Erythroblast (primary cell): ENCODE measurements at regions not wholly inside any gene's neighbourhood (a gene's known extent, or its start where the extent isn't known, plus 50 kb on each side); places are given as distances from the start of the nearest gene placed in this dataset.

ENCODE experiments used
- GATA1 ChIP-seq: IDR thresholded peaks from 2 replicates; pipeline ENCODE4 v1.6.1; 2011; ENCODE audit warnings: low read depth, mild to moderate bottlenecking, control low read depth, low read length, moderate library complexity
- POLR2A ChIP-seq: IDR thresholded peaks from 2 replicates; pipeline ENCODE4 v1.6.1; 2011; ENCODE audit warnings: mild to moderate bottlenecking, low read length

- no peak for TF ChIP-seq POLR2A
- no peak for TF ChIP-seq GATA1
Measured at GRCh38 chr16:72621651-72622050, 426.3 kb downstream of the ZFHX3 start.
